Lower leg skin (tissue), 4 donors: ENCODE measurements at regions not wholly inside any gene's neighbourhood (a gene's known extent, or its start where the extent isn't known, plus 50 kb on each side); places are given as distances from the start of the nearest gene placed in this dataset.
A peak's percentile ranks its signal among the peaks of the same experiment; 100 is the strongest.

Source experiments
- DNase-seq, 2 donors: peaks; one replicate each; pipeline ENCODE4 v3.0.0-alpha.2; 2019; ENCODE audit warnings: low spot score in 2 of 2
- H3K4me3 ChIP-seq: fragments of 200-600 bp; sonication (generic); 2 replicates; pipeline ENCODE4 v1.5.1; 2017; ENCODE audit warnings: mild to moderate bottlenecking, low read depth; ENCODE audit not compliant: poor library complexity, severe bottlenecking
- CTCF ChIP-seq, 3 donors: fragments of 450-650 bp; IDR thresholded peaks; one replicate each; pipeline ENCODE4 v1.5.1; 2016; ENCODE audit warnings: antibody characterized with exemption in 3 of 3, mild to moderate bottlenecking in 3 of 3, moderate library complexity in 2 of 3
- POLR2A ChIP-seq, 2 donors: fragments of 450-650 bp; IDR thresholded peaks; one replicate each; pipeline ENCODE4 v1.6.1; 2016 to 2017; ENCODE audit warnings: antibody characterized with exemption in 2 of 2, mild to moderate bottlenecking in 1 of 2, moderate library complexity in 1 of 2
- WGBS, 2 donors: methylation state at CpG; one replicate each; pipeline ENCODE4 v1.1.5; 2018; 5-methylcytosine and 5-hydroxymethylcytosine counted together
- intact Hi-C: fragments of 100-400 bp; cut with DNase I; formaldehyde crosslinking; loops from one replicate; pipeline ENCODE4 v1.15.0; 2023; ENCODE audit warnings: low total_unique reads

- DNase-seq: no peak
- 81 to 90% methylated on average over 2 of the region's 2 CpGs for WGBS, 2 donors
- TF ChIP-seq POLR2A (IDR thresholded peaks at IDR 0.05): no peak
- no peak for TF ChIP-seq CTCF (IDR thresholded peaks at IDR 0.05)
- intact Hi-C loops: no loop called here
- no peak overlapping the region for H3K4me3 ChIP-seq
These were observed 156.1 kb upstream of the HS3ST3A1 start for GRCh38 chr17:13757871-13758270.

GRCh38 chr17:13759518-13760335 lies 158.0 kb upstream of the HS3ST3A1 start:
- no peak overlapping the region for H3K4me3 ChIP-seq
- 71% methylated on average over 6 of the region's 6 CpGs for WGBS, 2 donors
- DNase-seq: no peak
- TF ChIP-seq CTCF (IDR thresholded peaks at IDR 0.05): no peak
- no peak for TF ChIP-seq POLR2A (IDR thresholded peaks at IDR 0.05)
- intact Hi-C loops: no loop called here

GRCh38 chr17:13761038-13761603 lies 159.4 kb upstream of the HS3ST3A1 start:
- 80 to 83% methylated on average over 2 of the region's 2 CpGs for WGBS, 2 donors

GRCh38 chr17:13765701-13766100 lies 164.0 kb upstream of the HS3ST3A1 start:
- no peak overlapping the region for H3K4me3 ChIP-seq
- 69 to 84% methylated on average over 2 of the region's 2 CpGs for WGBS, 2 donors
- intact Hi-C loops: no loop called here
- no peak for TF ChIP-seq CTCF (IDR thresholded peaks at IDR 0.05)
- TF ChIP-seq POLR2A (IDR thresholded peaks at IDR 0.05): no peak
- no peak for DNase-seq

More at GRCh38 chr17:13761038-13761603, 159.4 kb upstream of the HS3ST3A1 start:
- no peak for DNase-seq
- TF ChIP-seq POLR2A (IDR thresholded peaks at IDR 0.05) (no peak), CTCF (IDR thresholded peaks at IDR 0.05) (no peak)
- intact Hi-C loops: no loop called here
- no peak overlapping the region for H3K4me3 ChIP-seq

GRCh38 chr17:13770702-13771101 lies 169.0 kb upstream of the HS3ST3A1 start:
- no peak for TF ChIP-seq POLR2A (IDR thresholded peaks at IDR 0.05)
- 91 to 98% methylated on average over 3 of the region's 3 CpGs for WGBS, 2 donors
- no peak for DNase-seq
- no peak overlapping the region for H3K4me3 ChIP-seq
- intact Hi-C loops: no loop called here

DNA sequence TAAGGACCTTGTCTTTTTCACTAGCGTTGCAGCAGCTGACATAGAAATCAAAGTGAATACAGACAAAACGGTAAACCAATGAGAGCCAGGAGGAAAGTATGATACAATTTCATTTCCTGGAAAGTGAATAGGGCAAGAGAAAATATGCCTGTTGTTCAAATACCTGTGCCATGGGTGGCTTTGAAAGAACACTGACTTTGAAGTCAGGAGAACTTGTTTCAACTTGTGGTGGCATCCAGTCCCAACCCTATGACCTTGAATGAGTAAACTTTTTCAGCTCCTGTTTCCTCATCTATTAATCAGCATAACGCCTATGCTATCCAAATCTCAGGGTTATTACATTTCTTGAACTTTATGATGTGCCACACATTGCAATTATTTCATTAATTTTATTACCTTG lies 173.7 kb upstream of the HS3ST3A1 start:
- H3K4me3 ChIP-seq: no peak overlapping the region
- TF ChIP-seq POLR2A (IDR thresholded peaks at IDR 0.05) (no peak), CTCF (IDR thresholded peaks at IDR 0.05) (no peak)
- peak in 1 of 2 donors; percentile 18 for DNase-seq
- intact Hi-C loops: no loop called here
- WGBS, 2 donors: 20 to 25% methylated on average over 3 of the region's 3 CpGs
